T-helper 17 cell (primary cell): ENCODE measurements at regions not wholly inside any gene's neighbourhood (a gene's known extent, or its start where the extent isn't known, plus 50 kb on each side); places are given as distances from the start of the nearest gene placed in this dataset.
"Not testable (repeated sequence)": the region's sequence is repeated elsewhere in the genome, so short reads cannot be mapped to it uniquely, and the experiment has no call there.

Experiments used
- ATAC-seq: fragments of 150-1000 bp; cut with Tn5 transposase; 2 replicates; pipeline ENCODE4 v1.10.0; 2021; ENCODE audit warnings: mild to moderate bottlenecking, moderate library complexity
- DNase-seq, 3 donors: peaks; one replicate each; pipeline versions ENCODE4 v3.0.0 to v3.0.0-alpha.2; 2020 to 2021
- H3K9me3 ChIP-seq: one replicate; pipeline ENCODE4 v1.7.0; 2013; ENCODE audit warnings: low read length, mild to moderate bottlenecking; ENCODE audit not compliant: control insufficient read depth, poor library complexity, severe bottlenecking
- H3K27ac Mint-ChIP-seq: one replicate; pipeline ENCODE4 v1.8.0; 2022; ENCODE audit warnings: mild to moderate bottlenecking, moderate library complexity, mixed read lengths
- H3K27me3 Mint-ChIP-seq: one replicate; pipeline ENCODE4 v1.8.0; 2022; ENCODE audit warnings: mixed read lengths
- H3K36me3 Mint-ChIP-seq: one replicate; pipeline ENCODE4 v1.8.0; 2022; ENCODE audit warnings: low read depth, mixed read lengths
- H3K4me1 Mint-ChIP-seq: one replicate; pipeline ENCODE4 v1.8.0; 2022; ENCODE audit warnings: mild to moderate bottlenecking, mixed read lengths
- H3K4me3 Mint-ChIP-seq: one replicate; pipeline ENCODE4 v1.8.0; 2022; ENCODE audit warnings: mild to moderate bottlenecking, moderate library complexity, mixed read lengths

DNA sequence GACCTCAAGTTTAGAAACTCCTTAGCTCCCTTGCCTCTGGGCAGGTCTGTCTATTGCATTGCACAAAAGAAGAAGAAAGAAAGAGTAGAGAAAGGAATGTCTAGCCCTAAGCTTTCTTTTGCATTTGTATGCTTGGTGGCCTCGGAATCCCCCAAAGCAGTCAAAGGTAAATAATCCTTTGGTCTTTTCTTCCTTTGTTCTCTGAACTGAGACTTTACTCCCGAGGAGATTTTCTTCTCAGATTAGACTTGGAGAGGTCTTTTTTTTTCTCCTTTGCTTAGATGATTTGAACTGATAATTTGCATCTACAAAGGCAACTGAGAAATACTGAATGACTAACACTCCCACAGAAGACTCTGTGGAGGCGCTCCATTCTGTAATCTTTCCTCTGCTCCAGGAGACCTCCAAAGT is 93.2 kb downstream of the AKR1D1 start:
- peaks cover 8% of the 10 kb centered on the region for H3K4me1 Mint-ChIP-seq
- no peaks in the 10 kb centered on the region for H3K9me3 ChIP-seq
- DNase-seq (no peak), ATAC-seq (no peak)
- H3K4me3 Mint-ChIP-seq = no peak overlapping the region
- no peak overlapping the region for H3K27ac Mint-ChIP-seq
- no peaks in the 10 kb centered on the region for H3K36me3 Mint-ChIP-seq
- H3K27me3 Mint-ChIP-seq = peaks cover 42% of the 10 kb centered on the region

- Mint-ChIP-seq H3K27me3 (peaks cover 42% of the 10 kb centered on the region), H3K36me3 (no peaks in the 10 kb centered on the region), H3K4me1 (peaks cover 8% of the 10 kb centered on the region), H3K27ac (no peak overlapping the region), H3K4me3 (no peak overlapping the region)
- no peak for DNase-seq
- no peaks in the 10 kb centered on the region for H3K9me3 ChIP-seq
- no peak for ATAC-seq
Observed at GRCh38 chr7:138170298-138170697, 94.0 kb downstream of the AKR1D1 start.

DNA sequence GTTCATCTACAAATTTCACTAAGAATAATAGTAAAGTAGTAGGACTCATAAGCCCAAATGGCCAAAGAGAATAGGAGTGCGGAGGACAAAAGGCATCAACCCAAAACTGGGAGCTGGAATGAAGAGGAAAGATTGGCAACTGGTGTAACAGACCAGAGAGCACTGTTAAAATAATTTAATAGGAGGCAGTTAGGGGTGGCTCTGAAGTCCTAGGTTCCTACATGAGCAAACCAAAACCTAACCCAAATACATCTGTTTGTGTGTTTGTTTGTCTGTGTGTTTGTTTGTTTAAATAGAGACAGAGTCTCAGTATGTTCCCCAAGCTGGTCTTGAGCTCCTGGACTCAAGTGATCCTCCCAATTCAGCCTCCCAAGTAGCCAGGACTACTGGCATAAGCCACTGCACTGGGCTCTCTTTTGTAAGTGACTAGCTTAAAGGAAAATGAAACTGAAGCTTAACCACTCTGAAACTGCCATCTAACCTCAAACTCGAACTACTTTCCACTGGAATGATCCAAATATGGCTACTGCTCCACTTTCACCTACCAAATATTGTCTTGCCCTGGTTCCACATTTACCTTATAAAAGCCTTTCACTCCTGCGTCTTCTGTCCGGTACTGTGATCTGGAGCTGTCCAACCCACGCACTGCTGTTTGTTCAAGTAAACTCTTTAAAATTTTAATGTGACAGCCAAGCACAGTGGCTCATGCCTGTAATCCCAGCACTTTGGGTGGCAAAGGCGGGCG is 94.9 kb downstream of the AKR1D1 start:
- Mint-ChIP-seq H3K27ac (no peak overlapping the region), H3K27me3 (peaks cover 42% of the 10 kb centered on the region), H3K36me3 (no peaks in the 10 kb centered on the region), H3K4me1 (peaks cover 8% of the 10 kb centered on the region), H3K4me3 (no peak overlapping the region)
- DNase-seq = no peak
- no peak for ATAC-seq
- H3K9me3 ChIP-seq = no peaks in the 10 kb centered on the region

DNA sequence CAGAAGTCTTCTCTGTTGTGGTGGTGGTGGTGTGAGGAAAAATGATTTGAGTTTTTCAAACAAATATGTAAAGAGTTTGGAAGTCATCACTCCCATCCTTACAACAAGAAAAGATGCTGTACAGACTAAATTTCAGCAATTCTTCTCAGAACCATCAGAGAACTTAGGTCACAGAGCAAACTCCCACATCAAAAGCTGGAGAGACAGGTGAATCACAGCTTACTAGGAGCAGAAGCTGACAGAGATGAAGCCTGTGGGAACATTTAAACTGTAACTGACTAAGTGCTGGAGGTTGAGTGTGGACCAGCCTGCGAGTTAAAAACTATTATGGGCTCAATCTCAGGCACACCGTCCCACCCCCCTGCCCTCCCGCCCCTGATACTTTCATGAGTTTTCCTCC is 97.3 kb downstream of the AKR1D1 start:
- Mint-ChIP-seq H3K27me3 (peaks cover 31% of the 10 kb centered on the region), H3K4me3 (no peak overlapping the region), H3K4me1 (peaks cover 8% of the 10 kb centered on the region), H3K36me3 (no peaks in the 10 kb centered on the region), H3K27ac (no peak overlapping the region)
- no peaks in the 10 kb centered on the region for H3K9me3 ChIP-seq
- no peak for DNase-seq
- ATAC-seq = no peak

DNA sequence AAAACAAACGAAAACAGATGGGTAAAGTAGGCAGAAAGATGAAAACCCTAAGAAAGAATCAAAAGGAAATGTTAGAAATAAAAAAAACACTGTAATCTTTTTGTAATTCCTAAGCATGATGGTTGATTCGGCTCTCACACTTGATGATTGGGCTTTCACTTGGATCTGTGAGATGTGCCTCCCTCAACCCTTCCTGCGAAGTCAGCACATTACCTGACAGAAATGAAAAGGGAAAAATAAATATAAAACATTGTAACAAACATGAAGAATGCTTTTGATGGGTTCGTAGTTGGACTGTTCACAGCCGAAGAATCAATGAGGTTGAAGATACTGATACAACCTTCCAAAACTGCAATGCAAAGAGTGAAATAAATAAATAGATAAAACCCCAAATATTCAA is 99.8 kb downstream of the AKR1D1 start:
- no peaks in the 10 kb centered on the region for H3K36me3 Mint-ChIP-seq
- no peak overlapping the region for H3K4me3 Mint-ChIP-seq
- DNase-seq (no peak), ATAC-seq (no peak)
- H3K27me3 Mint-ChIP-seq = peaks cover 11% of the 10 kb centered on the region
- H3K4me1 Mint-ChIP-seq = peaks cover 3% of the 10 kb centered on the region
- H3K9me3 ChIP-seq = no peaks in the 10 kb centered on the region
- no peak overlapping the region for H3K27ac Mint-ChIP-seq

DNA sequence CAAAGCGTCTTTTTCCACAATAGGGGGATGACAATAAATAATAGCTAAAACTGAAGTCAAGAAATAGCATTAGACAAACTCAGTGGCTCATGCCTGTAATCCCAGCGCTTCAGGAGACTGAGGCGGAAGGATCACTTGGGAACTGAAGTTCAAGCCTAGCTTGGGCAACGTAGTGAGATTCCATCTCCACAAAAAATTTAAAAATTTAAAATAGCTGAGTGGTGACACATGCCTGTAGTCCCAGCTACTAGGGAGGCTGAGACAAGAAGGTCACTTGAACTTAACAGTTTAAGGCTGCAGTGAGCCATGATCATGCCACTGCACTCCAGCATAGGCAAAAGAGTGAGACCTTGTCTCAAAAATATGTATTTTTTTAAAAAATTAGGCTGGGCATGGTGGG is 107.9 kb downstream of the AKR1D1 start:
- ATAC-seq (no peak), DNase-seq (no peak)
- Mint-ChIP-seq H3K4me1 (no peaks in the 10 kb centered on the region), H3K36me3 (no peaks in the 10 kb centered on the region), H3K27me3 (peaks cover 5% of the 10 kb centered on the region), H3K4me3 (no peak overlapping the region), H3K27ac (no peak overlapping the region)
- no peaks in the 10 kb centered on the region for H3K9me3 ChIP-seq

DNA sequence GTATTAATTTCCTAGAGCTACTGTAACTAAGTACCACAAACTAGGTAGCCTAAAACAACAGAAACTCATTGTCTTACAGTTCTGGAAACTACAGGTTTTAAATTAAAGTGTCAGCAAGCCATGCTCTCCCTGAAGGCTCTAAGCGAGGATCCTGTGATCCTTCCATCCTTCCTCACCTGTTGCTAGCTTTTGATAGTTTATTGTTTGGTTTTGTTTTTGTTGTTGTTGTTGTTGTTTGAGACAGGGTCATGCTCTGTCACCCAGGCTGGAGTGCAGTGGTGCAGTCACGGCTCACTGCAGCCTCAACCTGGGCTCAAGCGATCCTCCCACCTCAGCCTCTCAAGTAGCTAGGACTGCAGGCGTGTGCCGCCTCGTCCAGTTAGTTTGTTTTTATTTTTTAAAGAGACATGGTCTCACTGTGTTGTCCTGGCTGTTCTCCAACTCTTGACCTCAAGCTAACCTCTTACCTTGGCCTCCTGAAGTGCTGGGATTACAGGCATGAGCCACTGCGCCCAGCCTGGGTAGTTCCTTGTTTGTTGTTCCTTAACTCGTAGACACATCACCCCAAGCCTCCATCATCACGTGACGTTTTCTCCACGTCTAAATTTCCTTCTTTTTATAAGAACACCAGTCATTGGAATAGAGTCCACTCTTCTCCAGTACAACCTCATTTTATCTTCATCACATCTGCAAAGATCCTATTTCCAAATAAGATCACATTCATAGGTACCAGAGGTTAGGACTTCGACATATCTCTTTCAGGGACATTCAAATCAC is 109.1 kb downstream of the AKR1D1 start:
- DNase-seq (no peak), ATAC-seq (no peak)
- no peaks in the 10 kb centered on the region for H3K36me3 Mint-ChIP-seq
- H3K4me3 Mint-ChIP-seq = no peak overlapping the region
- H3K27ac Mint-ChIP-seq = no peak overlapping the region
- H3K4me1 Mint-ChIP-seq = no peaks in the 10 kb centered on the region
- peaks cover 5% of the 10 kb centered on the region for H3K27me3 Mint-ChIP-seq
- no peaks in the 10 kb centered on the region for H3K9me3 ChIP-seq

GRCh38 chr7:138186951-138187351 is 110.7 kb downstream of the AKR1D1 start:
- no peak overlapping the region for H3K4me3 Mint-ChIP-seq
- ATAC-seq = no peak
- H3K27me3 Mint-ChIP-seq = peaks cover 11% of the 10 kb centered on the region
- no peaks in the 10 kb centered on the region for H3K36me3 Mint-ChIP-seq
- no peak overlapping the region for H3K27ac Mint-ChIP-seq
- no peak for DNase-seq
- H3K9me3 ChIP-seq = no peaks in the 10 kb centered on the region
- no peaks in the 10 kb centered on the region for H3K4me1 Mint-ChIP-seq

DNA sequence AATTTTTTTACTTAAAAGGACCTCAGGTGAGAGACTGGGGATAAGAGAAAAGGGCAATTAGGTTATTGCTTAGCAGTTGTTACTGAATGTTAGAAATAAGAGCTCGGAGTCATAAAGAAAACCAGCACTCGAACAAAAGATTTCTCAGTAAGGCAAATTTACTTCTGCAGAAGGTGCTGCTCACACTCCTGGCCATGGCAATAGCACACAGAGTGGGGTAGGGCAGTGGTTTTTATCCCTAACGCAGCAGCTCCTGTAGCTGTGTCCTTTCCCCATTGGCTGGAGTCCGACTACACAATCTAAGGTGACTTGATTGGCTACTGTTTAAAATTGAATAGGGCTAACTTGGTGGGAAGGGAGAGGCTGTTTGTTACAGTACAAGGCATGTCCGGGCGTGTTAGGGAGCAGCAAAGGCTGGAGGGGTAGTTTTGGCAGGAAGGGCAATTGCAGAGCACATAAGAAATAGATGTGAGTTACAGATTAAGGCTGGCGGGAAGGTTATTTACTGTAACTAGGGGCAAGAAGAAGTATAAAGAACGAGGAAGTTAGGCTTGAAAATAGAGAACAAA is 112.1 kb downstream of the AKR1D1 start:
- peaks cover 21% of the 10 kb centered on the region for H3K27me3 Mint-ChIP-seq
- no peak overlapping the region for H3K4me3 Mint-ChIP-seq
- DNase-seq (no peak), ATAC-seq (no peak)
- H3K4me1 Mint-ChIP-seq = no peaks in the 10 kb centered on the region
- no peaks in the 10 kb centered on the region for H3K36me3 Mint-ChIP-seq
- H3K9me3 ChIP-seq = no peaks in the 10 kb centered on the region
- H3K27ac Mint-ChIP-seq = no peak overlapping the region

DNA sequence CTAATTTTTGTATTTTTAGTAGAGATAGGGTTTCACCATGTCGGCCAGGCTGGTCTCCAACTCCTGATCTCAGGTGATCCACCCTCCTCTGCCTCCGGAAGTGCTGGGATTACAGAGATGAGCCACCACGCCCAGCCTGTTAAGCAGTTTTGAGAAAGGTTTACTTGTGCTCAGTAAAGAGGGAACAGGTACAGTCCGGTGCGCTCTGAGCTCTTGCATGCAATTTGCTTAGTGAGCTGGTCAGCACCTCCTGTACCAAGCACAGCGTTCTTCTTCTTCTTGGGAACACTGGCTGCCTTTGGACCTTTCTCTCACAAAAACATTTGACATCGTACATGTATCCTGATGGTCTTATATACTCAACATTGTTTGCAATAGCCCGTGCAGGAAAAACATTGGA is 118.3 kb downstream of the AKR1D1 start:
- H3K27ac Mint-ChIP-seq = no peak overlapping the region
- no peak for ATAC-seq
- H3K9me3 ChIP-seq = no peaks in the 10 kb centered on the region
- H3K4me1 Mint-ChIP-seq = no peaks in the 10 kb centered on the region
- no peaks in the 10 kb centered on the region for H3K36me3 Mint-ChIP-seq
- DNase-seq = no peak
- H3K4me3 Mint-ChIP-seq = no peak overlapping the region
- H3K27me3 Mint-ChIP-seq = peaks cover 26% of the 10 kb centered on the region

GRCh38 chr7:138195151-138195571 is 118.9 kb downstream of the AKR1D1 start:
- no peak overlapping the region for H3K27ac Mint-ChIP-seq

DNA sequence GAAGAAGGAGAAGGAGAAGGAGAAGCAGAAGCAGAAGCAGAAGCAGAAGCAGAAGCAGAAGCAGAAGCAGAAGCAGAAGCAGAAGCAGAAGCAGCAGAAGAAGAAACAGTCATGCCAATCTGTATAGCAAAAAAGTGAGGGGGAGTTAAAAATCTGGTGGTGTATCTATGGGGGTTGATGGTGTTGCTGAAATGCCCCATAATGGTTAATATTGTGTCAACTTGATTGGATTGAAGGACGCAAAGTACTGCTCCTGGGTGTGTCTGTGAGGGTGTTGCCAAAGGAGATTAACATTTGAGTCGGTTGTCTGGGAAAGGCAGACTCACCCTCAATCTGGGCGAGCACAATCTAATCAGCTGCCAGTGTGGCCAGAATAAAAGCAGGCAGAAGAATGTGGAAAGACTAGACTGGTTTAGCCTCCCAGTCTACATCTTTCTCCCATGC is 120.3 kb downstream of the AKR1D1 start:
- ATAC-seq, H3K9me3 ChIP-seq, H3K4me3 Mint-ChIP-seq, H3K36me3 Mint-ChIP-seq, H3K4me1 Mint-ChIP-seq, DNase-seq, H3K27ac Mint-ChIP-seq: not testable (repeated sequence)
- peaks cover 30% of the 10 kb centered on the region for H3K27me3 Mint-ChIP-seq

More at GRCh38 chr7:138195151-138195571, 118.9 kb downstream of the AKR1D1 start:
- H3K4me1 Mint-ChIP-seq = no peaks in the 10 kb centered on the region
- no peaks in the 10 kb centered on the region for H3K9me3 ChIP-seq
- ATAC-seq = no peak
- no peaks in the 10 kb centered on the region for H3K36me3 Mint-ChIP-seq
- peaks cover 28% of the 10 kb centered on the region for H3K27me3 Mint-ChIP-seq
- H3K4me3 Mint-ChIP-seq = no peak overlapping the region
- no peak for DNase-seq

GRCh38 chr7:138196971-138197896 is 121.0 kb downstream of the AKR1D1 start:
- H3K4me3 Mint-ChIP-seq = no peak overlapping the region
- peaks cover 25% of the 10 kb centered on the region for H3K27me3 Mint-ChIP-seq
- no peaks in the 10 kb centered on the region for H3K4me1 Mint-ChIP-seq
- no peaks in the 10 kb centered on the region for H3K36me3 Mint-ChIP-seq
- ATAC-seq (no peak), DNase-seq (no peak)
- no peak overlapping the region for H3K27ac Mint-ChIP-seq
- H3K9me3 ChIP-seq = no peaks in the 10 kb centered on the region
